Hepatocyte (in vitro differentiated cells): ENCODE measurements at regions not wholly inside any gene's neighbourhood (a gene's known extent, or its start where the extent isn't known, plus 50 kb on each side); places are given as distances from the start of the nearest gene placed in this dataset.

Experiments used
- CTCF ChIP-seq: fragments of 200-600 bp; sonication (generic); IDR thresholded peaks from 2 replicates; pipeline ENCODE4 v1.5.1; 2016; ENCODE audit warnings: antibody characterized with exemption, mild to moderate bottlenecking; ENCODE audit not compliant: poor library complexity
- EZH2phosphoT487 ChIP-seq: fragments of 200-600 bp; sonication (generic); IDR thresholded peaks from one replicate; pipeline ENCODE4 v1.6.1; 2018; ENCODE audit warnings: antibody characterized with exemption, mild to moderate bottlenecking, low read depth, moderate library complexity; ENCODE audit not compliant: unreplicated experiment, severe bottlenecking

DNA sequence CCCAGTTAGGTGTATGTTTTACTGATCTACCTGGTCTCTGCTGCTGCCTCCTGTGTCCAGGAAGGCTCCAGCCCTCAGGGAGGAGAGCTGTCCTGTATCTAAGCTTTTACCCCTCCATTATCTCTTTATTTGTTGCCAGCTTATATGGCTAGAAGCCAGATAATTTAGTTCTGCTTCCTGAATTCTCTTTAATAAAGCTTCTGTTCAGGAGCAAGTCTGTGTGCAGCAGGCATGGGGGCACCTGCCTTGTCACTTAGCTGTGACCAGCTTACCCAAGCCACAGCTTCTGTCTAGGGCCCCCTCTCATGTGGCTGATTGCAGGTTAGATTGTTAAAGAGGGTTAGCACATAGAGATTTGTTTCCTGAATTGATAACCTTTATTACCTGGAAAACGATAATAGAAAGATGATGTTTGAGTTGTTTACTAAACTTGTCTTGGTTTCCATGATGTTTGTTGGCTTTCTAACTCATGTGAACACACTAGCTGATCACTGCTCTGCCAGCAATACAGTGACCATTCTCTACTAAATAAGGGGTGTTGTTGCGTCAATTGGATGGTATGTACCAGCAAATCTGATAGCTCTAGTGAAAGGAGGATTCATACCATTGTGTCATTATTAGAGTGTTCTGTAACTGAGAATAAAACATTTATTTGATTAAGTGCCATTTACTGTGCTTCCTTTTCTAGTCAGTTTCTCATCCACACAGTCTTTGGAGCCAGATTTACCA is 189.8 kb upstream of the ANK2 start:
- TF ChIP-seq CTCF (no peak), EZH2phosphoT487 (no peak)
